ENCODE measurements at regions not wholly inside any gene's neighbourhood (a gene's known extent, or its start where the extent isn't known, plus 50 kb on each side); places are given as distances from the start of the nearest gene placed in this dataset.

- no peak for DNase-seq (ENCODE audit: low read depth in 1 of 2, low spot score in 1 of 2)
- Histone ChIP-seq H3K4me3 (replicated peaks; ENCODE audit: insufficient read depth, low read length) (no peak overlapping the region), H3K27me3 (ENCODE audit: insufficient read depth, poor library complexity, severe bottlenecking) (no peaks in the 10 kb centered on the region), H3K27ac (replicated peaks) (no peak overlapping the region)
- TF ChIP-seq POLR2AphosphoS5 (IDR thresholded peaks at IDR 0.05; ENCODE audit: low read depth) (no peak), REST (IDR thresholded peaks at IDR 0.05; ENCODE audit: insufficient replicate concordance, low read depth) (no peak), GABPA (IDR thresholded peaks at IDR 0.05; ENCODE audit: low read depth) (no peak), CTCF (IDR thresholded peaks at IDR 0.05; ENCODE audit: insufficient read depth, low read length) (no peak), SPI1 (IDR thresholded peaks at IDR 0.05; ENCODE audit: borderline replicate concordance, low read depth) (no peak)
These were observed 252.8 kb downstream of the MREG start for GRCh38 chr2:215760557-215760956.

- TF ChIP-seq POLR2AphosphoS5 (IDR thresholded peaks at IDR 0.05; ENCODE audit: low read depth) (no peak), CTCF (IDR thresholded peaks at IDR 0.05; ENCODE audit: insufficient read depth, low read length) (no peak), REST (IDR thresholded peaks at IDR 0.05; ENCODE audit: insufficient replicate concordance, low read depth) (no peak), SPI1 (IDR thresholded peaks at IDR 0.05; ENCODE audit: borderline replicate concordance, low read depth) (no peak), GABPA (IDR thresholded peaks at IDR 0.05; ENCODE audit: low read depth) (no peak)
- Histone ChIP-seq H3K4me3 (replicated peaks; ENCODE audit: insufficient read depth, low read length) (no peak overlapping the region), H3K27me3 (ENCODE audit: insufficient read depth, poor library complexity, severe bottlenecking) (no peaks in the 10 kb centered on the region), H3K27ac (replicated peaks) (no peak overlapping the region)
- no peak for DNase-seq (ENCODE audit: low read depth in 1 of 2, low spot score in 1 of 2)
These were observed 253.3 kb downstream of the MREG start for GRCh38 chr2:215760091-215760490.

- no peak overlapping the region for H3K4me3 ChIP-seq (replicated peaks; ENCODE audit: insufficient read depth, low read length)
- H3K27me3 ChIP-seq (ENCODE audit: insufficient read depth, poor library complexity, severe bottlenecking): no peaks in the 10 kb centered on the region
- TF ChIP-seq CTCF (IDR thresholded peaks at IDR 0.05; ENCODE audit: insufficient read depth, low read length): no peak
- TF ChIP-seq GABPA (IDR thresholded peaks at IDR 0.05; ENCODE audit: low read depth): no peak
- TF ChIP-seq POLR2AphosphoS5 (IDR thresholded peaks at IDR 0.05; ENCODE audit: low read depth): no peak
- no peak for TF ChIP-seq REST (IDR thresholded peaks at IDR 0.05; ENCODE audit: insufficient replicate concordance, low read depth)
- TF ChIP-seq SPI1 (IDR thresholded peaks at IDR 0.05; ENCODE audit: borderline replicate concordance, low read depth): no peak
- no peak overlapping the region for H3K27ac ChIP-seq (replicated peaks)
- DNase-seq (ENCODE audit: low read depth in 1 of 2, low spot score in 1 of 2): no peak
These were observed 254.7 kb downstream of the MREG start for GRCh38 chr2:215758691-215759090.

Measured in HL-60 (cell line).